ENCODE measurements at regions not wholly inside any gene's neighbourhood (a gene's known extent, or its start where the extent isn't known, plus 50 kb on each side); places are given as distances from the start of the nearest gene placed in this dataset.

DNA sequence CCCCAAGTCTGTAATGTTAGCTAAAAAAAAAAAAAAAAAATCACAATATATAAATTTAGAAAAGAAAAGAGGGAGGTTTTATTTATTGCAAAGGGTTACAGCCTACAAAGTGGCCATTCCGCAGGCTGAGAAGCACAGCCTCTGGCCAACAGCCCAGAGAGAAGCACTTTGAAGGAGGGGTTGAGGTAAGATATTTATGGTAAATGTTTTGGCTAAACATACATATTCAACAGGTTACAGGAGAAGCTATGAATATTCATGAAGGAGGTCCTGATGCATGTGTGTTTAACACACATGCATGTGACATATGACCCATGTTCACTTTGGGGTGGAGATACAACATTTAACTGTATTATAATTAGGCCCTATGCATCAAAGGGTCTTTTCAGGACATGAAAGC is 158.5 kb downstream of the TMEM114 start:
- DNase-seq (ENCODE audit: low spot score): no peak
- Histone ChIP-seq H3K36me3 (no peaks in the 10 kb centered on the region), H3K27ac (no peak overlapping the region), H3K4me1 (replicated peaks) (no peaks in the 10 kb centered on the region), H3K4me3 (no peak overlapping the region), H3K27me3 (replicated peaks; ENCODE audit: insufficient read depth) (no peaks in the 10 kb centered on the region), H3K9me3 (no peaks in the 10 kb centered on the region)
- 81% methylated on average over 1 of the region's 1 CpG for WGBS
- intact Hi-C loops (cut with DNase I): no loop called here
- TF ChIP-seq POLR2A (IDR thresholded peaks at IDR 0.05) (no peak), POLR2AphosphoS5 (IDR thresholded peaks at IDR 0.05) (no peak)
- TF ChIP-seq, protein P1, sequence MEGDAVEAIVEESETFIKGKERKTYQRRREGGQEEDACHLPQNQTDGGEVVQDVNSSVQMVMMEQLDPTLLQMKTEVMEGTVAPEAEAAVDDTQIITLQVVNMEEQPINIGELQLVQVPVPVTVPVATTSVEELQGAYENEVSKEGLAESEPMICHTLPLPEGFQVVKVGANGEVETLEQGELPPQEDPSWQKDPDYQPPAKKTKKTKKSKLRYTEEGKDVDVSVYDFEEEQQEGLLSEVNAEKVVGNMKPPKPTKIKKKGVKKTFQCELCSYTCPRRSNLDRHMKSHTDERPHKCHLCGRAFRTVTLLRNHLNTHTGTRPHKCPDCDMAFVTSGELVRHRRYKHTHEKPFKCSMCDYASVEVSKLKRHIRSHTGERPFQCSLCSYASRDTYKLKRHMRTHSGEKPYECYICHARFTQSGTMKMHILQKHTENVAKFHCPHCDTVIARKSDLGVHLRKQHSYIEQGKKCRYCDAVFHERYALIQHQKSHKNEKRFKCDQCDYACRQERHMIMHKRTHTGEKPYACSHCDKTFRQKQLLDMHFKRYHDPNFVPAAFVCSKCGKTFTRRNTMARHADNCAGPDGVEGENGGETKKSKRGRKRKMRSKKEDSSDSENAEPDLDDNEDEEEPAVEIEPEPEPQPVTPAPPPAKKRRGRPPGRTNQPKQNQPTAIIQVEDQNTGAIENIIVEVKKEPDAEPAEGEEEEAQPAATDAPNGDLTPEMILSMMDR (IDR thresholded peaks at IDR 0.05): no peak

DNA sequence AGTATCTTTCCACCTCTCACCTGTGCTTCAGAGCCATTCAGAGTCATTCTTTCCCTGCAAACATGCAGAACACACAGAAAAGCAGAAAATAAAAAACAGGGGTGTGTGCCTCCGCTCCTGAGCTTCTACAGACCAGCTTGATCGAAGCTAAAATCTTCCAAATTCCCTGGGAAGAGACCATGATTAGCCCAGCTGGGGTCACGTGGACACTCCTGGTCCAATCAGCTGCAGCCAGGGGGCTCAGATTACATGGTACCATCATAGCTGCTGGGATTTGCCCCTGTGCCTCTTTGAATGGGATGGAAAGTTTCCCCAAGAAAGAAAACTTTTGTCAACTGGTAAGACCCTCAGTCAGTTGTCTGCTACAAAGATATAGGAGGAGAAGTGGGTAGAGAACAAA is 159.9 kb downstream of the TMEM114 start:
- Histone ChIP-seq H3K4me1 (replicated peaks) (no peaks in the 10 kb centered on the region), H3K9me3 (no peaks in the 10 kb centered on the region), H3K4me3 (no peak overlapping the region), H3K27ac (no peak overlapping the region), H3K36me3 (no peaks in the 10 kb centered on the region), H3K27me3 (replicated peaks; ENCODE audit: insufficient read depth) (no peaks in the 10 kb centered on the region)
- intact Hi-C loops (cut with DNase I): no loop called here
- 73% methylated on average over 3 of the region's 3 CpGs for WGBS
- no peak for DNase-seq (ENCODE audit: low spot score)
- TF ChIP-seq, protein P1 (IDR thresholded peaks at IDR 0.05): no peak
- TF ChIP-seq POLR2A (IDR thresholded peaks at IDR 0.05): no peak
- no peak for TF ChIP-seq POLR2AphosphoS5 (IDR thresholded peaks at IDR 0.05)

DNA sequence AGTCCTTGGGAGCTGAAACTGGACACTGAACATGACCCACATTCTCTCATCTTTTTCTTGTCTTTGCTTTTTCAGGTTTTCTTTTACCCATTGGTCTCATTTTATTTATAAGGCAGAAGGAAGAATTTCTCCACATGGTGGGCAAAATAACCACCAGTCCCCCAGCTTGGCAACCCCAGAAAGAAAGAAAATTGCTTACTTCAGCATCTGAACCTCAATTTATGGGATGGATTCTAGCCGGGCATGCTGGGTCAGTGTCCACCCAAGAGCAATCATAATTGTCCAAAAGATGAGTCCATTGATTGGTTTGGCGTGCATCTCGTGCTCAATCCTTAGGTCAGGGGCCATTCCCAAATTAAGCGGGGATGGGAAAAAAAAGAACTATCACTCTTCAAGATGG is 163.7 kb downstream of the TMEM114 start:
- 90% methylated on average over 4 of the region's 4 CpGs for WGBS
- Histone ChIP-seq H3K27ac (no peak overlapping the region), H3K9me3 (no peaks in the 10 kb centered on the region), H3K36me3 (no peaks in the 10 kb centered on the region), H3K4me1 (replicated peaks) (no peaks in the 10 kb centered on the region), H3K4me3 (no peak overlapping the region), H3K27me3 (replicated peaks; ENCODE audit: insufficient read depth) (no peaks in the 10 kb centered on the region)
- TF ChIP-seq, protein P1 (IDR thresholded peaks at IDR 0.05): no peak
- TF ChIP-seq POLR2AphosphoS5 (IDR thresholded peaks at IDR 0.05): no peak
- TF ChIP-seq POLR2A (IDR thresholded peaks at IDR 0.05): no peak
- intact Hi-C loops (cut with DNase I): no loop called here
- no peak for DNase-seq (ENCODE audit: low spot score)

DNA sequence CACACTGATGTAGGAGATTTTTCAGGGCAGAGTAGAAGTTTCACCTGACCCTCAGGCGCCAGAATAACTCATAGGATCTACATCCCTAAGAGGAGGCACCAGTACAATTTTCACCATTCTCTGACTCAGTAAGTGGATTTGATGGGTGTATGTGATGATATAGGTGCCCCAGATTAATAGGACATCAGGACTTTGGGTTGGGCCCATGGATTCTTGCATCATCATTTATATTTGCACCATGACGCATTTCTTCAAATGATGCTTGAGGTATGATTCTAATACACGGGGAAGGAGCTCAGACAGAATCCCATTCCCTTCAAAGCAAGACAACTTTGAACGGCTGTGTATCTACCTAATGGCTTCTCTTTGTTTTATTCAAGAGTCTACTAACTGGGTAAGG is 173.2 kb downstream of the TMEM114 start:
- 93% methylated on average over 4 of the region's 4 CpGs for WGBS
- Histone ChIP-seq H3K36me3 (no peaks in the 10 kb centered on the region), H3K4me3 (no peak overlapping the region)

DNA sequence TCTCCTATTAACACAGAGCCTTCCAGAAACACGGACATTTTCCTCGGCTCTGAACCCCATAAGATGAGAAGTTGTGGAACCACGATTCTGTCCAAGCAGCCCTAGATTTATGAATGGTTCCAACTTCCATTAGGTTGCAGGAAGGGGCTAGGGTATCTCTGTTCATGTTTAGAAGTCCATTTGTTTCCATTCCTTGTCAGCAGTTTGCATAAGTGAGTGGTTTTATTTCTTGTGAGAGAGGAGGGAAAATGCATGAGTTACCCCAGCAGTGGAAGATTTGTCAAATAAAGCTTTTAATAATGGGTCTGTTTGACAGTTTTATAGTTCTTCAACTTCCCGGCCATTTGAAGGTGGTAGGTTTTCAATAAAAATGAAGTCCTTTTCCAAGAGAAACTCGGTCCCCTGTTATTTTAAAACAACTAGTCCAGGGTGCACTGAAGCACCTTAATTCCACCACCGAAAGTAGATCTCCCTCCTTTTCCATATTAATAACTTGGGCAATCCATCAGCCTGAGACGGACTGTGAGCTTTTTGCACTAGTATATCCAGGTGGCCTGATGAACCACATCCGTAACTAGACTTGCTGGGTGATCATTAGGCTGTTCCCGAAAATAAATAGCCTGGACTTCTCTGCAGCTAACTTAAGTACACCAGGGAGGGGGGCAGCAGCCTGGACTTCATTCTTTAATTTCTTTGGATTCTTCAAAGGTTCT is 181.3 kb downstream of the TMEM114 start:
- Histone ChIP-seq H3K4me1 (replicated peaks) (no peaks in the 10 kb centered on the region), H3K36me3 (no peaks in the 10 kb centered on the region), H3K27me3 (replicated peaks; ENCODE audit: insufficient read depth) (no peaks in the 10 kb centered on the region), H3K4me3 (no peak overlapping the region), H3K9me3 (no peaks in the 10 kb centered on the region), H3K27ac (no peak overlapping the region)
- WGBS: 37% methylated on average over 9 of the region's 9 CpGs
- TF ChIP-seq POLR2A (IDR thresholded peaks at IDR 0.05) (no peak), POLR2AphosphoS5 (IDR thresholded peaks at IDR 0.05) (no peak)
- TF ChIP-seq, protein P1 (IDR thresholded peaks at IDR 0.05): no peak
- intact Hi-C loops (cut with DNase I): no loop called here
- DNase-seq (ENCODE audit: low spot score): no peak

More for the DNA sequence above, 173.2 kb downstream of the TMEM114 start:
- no peak overlapping the region for H3K27ac ChIP-seq
- no peak for DNase-seq (ENCODE audit: low spot score)
- TF ChIP-seq POLR2A (IDR thresholded peaks at IDR 0.05): no peak
- H3K9me3 ChIP-seq: no peaks in the 10 kb centered on the region
- no peaks in the 10 kb centered on the region for H3K4me1 ChIP-seq (replicated peaks)
- intact Hi-C loops (cut with DNase I): no loop called here
- no peaks in the 10 kb centered on the region for H3K27me3 ChIP-seq (replicated peaks; ENCODE audit: insufficient read depth)
